ENCODE measurements at regions not wholly inside any gene's neighbourhood (a gene's known extent, or its start where the extent isn't known, plus 50 kb on each side); places are given as distances from the start of the nearest gene placed in this dataset.

DNA sequence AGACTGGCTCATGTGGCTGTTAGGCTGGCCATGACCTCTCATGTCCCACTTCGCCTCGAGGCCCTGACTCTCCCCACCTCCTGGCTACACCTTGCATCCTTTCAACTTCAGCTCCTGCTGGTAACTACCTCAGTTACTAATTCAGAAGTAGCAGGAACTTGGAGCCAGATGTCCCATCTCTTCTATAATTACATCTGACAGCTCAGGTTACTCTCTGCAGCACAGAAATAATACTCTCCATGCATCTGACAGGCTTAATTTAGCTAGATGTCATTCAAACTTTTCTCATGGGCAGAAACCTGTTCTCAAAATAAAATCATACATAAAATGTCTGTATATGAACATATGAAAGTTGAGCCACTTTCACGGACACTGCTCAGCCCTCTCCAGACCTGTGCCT lies 92.2 kb upstream of the IL33 start:
- no peaks in the 10 kb centered on the region for H3K36me3 ChIP-seq (ENCODE audit: control insufficient read depth in 4 of 4, insufficient read depth in 4 of 4, low read length in 3 of 4)
- peaks cover 0 to 52% (median 11%) of the 10 kb centered on the region in 5 experiments for H3K27me3 ChIP-seq (replicated peaks in 2 of 5; ENCODE audit: control insufficient read depth in 4 of 5, insufficient read depth in 5 of 5, low read length in 4 of 5)
- no peaks in the 10 kb centered on the region for H3K9me3 ChIP-seq (ENCODE audit: control extremely low read depth in 1 of 5, control insufficient read depth in 4 of 5, insufficient read depth in 2 of 5, low read depth in 1 of 5, low read length in 4 of 5)
- no peak overlapping the region for H3K4me3 ChIP-seq (ENCODE audit: control insufficient read depth in 1 of 7, extremely low read depth in 1 of 7, insufficient read depth in 4 of 7, low read depth in 2 of 7, low read length in 6 of 7)
- no peaks in the 10 kb centered on the region for H3K4me1 ChIP-seq (ENCODE audit: control extremely low read depth in 1 of 4, control insufficient read depth in 4 of 4, insufficient read depth in 4 of 4, low read length in 3 of 4)
- ChIA-PET CTCF (no interaction called here), POLR2A (no interaction called here)
- 66% methylated on average over 3 of the region's 3 CpGs for WGBS (ENCODE audit: insufficient coverage)
- no peak overlapping the region for H3K27ac ChIP-seq (ENCODE audit: insufficient read depth in 1 of 2, low read depth in 1 of 2, low read length in 2 of 2, poor library complexity in 1 of 2, severe bottlenecking in 2 of 2)
- no peak for DNase-seq

DNA sequence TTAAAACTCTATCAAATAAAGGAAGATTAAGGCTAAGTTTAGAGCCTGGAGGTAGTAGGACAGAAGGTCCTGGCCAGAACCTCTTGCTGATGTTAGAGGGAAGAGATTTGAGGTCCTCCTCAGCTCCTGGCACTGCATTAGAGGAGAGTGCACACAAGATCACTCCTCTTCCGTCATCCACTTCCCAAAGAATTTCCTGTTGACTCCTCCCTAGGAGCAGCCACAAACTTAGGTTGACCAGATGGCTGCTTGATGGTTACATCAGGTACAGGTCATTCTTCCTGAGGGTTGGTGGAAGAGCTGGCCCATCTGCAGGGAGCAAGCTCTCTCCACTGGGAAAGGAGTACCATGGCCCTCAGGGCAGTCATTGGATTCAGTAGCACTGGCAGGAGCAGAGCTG lies 93.9 kb upstream of the IL33 start:
- CTCF ChIA-PET: interaction anchor here (0.5 to 1.9 kb wide), 2 partner anchors 13 to 1456 kb away, joined by 3 to 6 read pairs; no protein-coding TSS in a partner anchor

DNA sequence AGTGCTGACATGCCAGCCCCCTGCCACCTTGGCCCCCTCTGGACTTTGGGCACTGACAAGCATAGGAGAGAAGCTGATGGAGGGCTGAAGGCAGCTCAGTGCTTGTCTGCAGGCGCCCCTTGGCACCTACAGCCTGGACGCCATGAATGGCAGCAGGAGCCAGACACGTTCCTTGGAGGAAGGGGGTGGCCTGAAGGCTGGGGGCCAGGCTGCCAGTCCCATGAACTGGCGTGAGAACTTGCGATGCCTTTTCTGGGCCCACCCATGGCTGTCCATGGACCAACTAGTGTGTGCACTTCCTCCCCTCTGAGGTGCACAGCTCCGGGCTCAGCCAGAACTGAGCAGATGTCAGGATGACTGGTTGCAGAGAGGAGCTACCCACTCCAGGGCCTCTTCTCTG lies 99.0 kb upstream of the RANBP6 start:
- Histone ChIP-seq H3K27ac (ENCODE audit: insufficient read depth in 1 of 2, low read depth in 1 of 2, low read length in 2 of 2, poor library complexity in 1 of 2, severe bottlenecking in 2 of 2) (no peak overlapping the region), H3K27me3 (replicated peaks in 2 of 5; ENCODE audit: control insufficient read depth in 4 of 5, insufficient read depth in 5 of 5, low read length in 4 of 5) (peaks cover 0 to 4% (median 0%) of the 10 kb centered on the region in 5 experiments), H3K9me3 (ENCODE audit: control extremely low read depth in 1 of 5, control insufficient read depth in 4 of 5, insufficient read depth in 2 of 5, low read depth in 1 of 5, low read length in 4 of 5) (no peaks in the 10 kb centered on the region), H3K4me1 (ENCODE audit: control extremely low read depth in 1 of 4, control insufficient read depth in 4 of 4, insufficient read depth in 4 of 4, low read length in 3 of 4) (no peaks in the 10 kb centered on the region), H3K4me3 (ENCODE audit: control insufficient read depth in 1 of 7, extremely low read depth in 1 of 7, insufficient read depth in 4 of 7, low read depth in 2 of 7, low read length in 6 of 7) (no peak overlapping the region), H3K36me3 (ENCODE audit: control insufficient read depth in 4 of 4, insufficient read depth in 4 of 4, low read length in 3 of 4) (no peaks in the 10 kb centered on the region)
- ChIA-PET CTCF (interaction anchor here (0.8 kb wide), 1 partner anchor 10 kb away, joined by 3 read pairs; no protein-coding TSS in a partner anchor), POLR2A (no interaction called here)
- no peak for DNase-seq
- 96% methylated on average over 6 of the region's 6 CpGs for WGBS (ENCODE audit: insufficient coverage)

More for the DNA sequence above, 93.9 kb upstream of the IL33 start:
- H3K27me3 ChIP-seq (replicated peaks in 2 of 5; ENCODE audit: control insufficient read depth in 4 of 5, insufficient read depth in 5 of 5, low read length in 4 of 5): peaks cover 0 to 44% (median 10%) of the 10 kb centered on the region in 5 experiments
- H3K4me3 ChIP-seq (ENCODE audit: control insufficient read depth in 1 of 7, extremely low read depth in 1 of 7, insufficient read depth in 4 of 7, low read depth in 2 of 7, low read length in 6 of 7): no peak overlapping the region
- DNase-seq: no peak
- no peak overlapping the region for H3K27ac ChIP-seq (ENCODE audit: insufficient read depth in 1 of 2, low read depth in 1 of 2, low read length in 2 of 2, poor library complexity in 1 of 2, severe bottlenecking in 2 of 2)
- POLR2A ChIA-PET: no interaction called here
- H3K4me1 ChIP-seq (ENCODE audit: control extremely low read depth in 1 of 4, control insufficient read depth in 4 of 4, insufficient read depth in 4 of 4, low read length in 3 of 4): no peaks in the 10 kb centered on the region
- no peaks in the 10 kb centered on the region for H3K9me3 ChIP-seq (ENCODE audit: control extremely low read depth in 1 of 5, control insufficient read depth in 4 of 5, insufficient read depth in 2 of 5, low read depth in 1 of 5, low read length in 4 of 5)
- H3K36me3 ChIP-seq (ENCODE audit: control insufficient read depth in 4 of 4, insufficient read depth in 4 of 4, low read length in 3 of 4): no peaks in the 10 kb centered on the region
- WGBS (ENCODE audit: insufficient coverage): no CpG with 5 or more reads among the region's 1 CpG

DNA sequence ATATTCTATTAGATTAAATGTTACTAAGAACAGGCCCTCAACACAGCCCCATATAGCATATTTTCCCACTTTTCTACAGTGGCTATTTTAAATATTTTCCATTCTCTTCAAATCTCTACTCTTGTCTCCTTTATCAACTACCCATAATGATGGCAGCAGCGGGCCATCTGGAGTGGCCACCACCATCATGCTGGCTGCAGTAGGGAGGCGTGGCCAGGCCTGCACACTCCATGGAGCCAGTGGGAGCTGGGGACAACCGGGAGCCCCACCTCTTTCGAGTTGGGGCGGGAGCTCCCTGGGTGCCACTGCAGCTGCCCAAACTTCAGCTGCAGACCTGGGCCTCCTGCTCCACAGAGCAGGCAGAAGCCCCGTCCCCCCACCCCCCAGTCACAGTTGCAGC lies 98.4 kb upstream of the RANBP6 start:
- DNase-seq: no peak
- WGBS (ENCODE audit: insufficient coverage): 75% methylated on average over 6 of the region's 6 CpGs
- ChIA-PET CTCF (no interaction called here), POLR2A (no interaction called here)
- Histone ChIP-seq H3K36me3 (ENCODE audit: control insufficient read depth in 4 of 4, insufficient read depth in 4 of 4, low read length in 3 of 4) (no peaks in the 10 kb centered on the region), H3K27ac (ENCODE audit: insufficient read depth in 1 of 2, low read depth in 1 of 2, low read length in 2 of 2, poor library complexity in 1 of 2, severe bottlenecking in 2 of 2) (no peak overlapping the region), H3K4me3 (ENCODE audit: control insufficient read depth in 1 of 7, extremely low read depth in 1 of 7, insufficient read depth in 4 of 7, low read depth in 2 of 7, low read length in 6 of 7) (no peak overlapping the region), H3K27me3 (replicated peaks in 2 of 5; ENCODE audit: control insufficient read depth in 4 of 5, insufficient read depth in 5 of 5, low read length in 4 of 5) (peaks cover 0 to 4% (median 0%) of the 10 kb centered on the region in 5 experiments), H3K9me3 (ENCODE audit: control extremely low read depth in 1 of 5, control insufficient read depth in 4 of 5, insufficient read depth in 2 of 5, low read depth in 1 of 5, low read length in 4 of 5) (no peaks in the 10 kb centered on the region), H3K4me1 (ENCODE audit: control extremely low read depth in 1 of 4, control insufficient read depth in 4 of 4, insufficient read depth in 4 of 4, low read length in 3 of 4) (no peaks in the 10 kb centered on the region)

DNA sequence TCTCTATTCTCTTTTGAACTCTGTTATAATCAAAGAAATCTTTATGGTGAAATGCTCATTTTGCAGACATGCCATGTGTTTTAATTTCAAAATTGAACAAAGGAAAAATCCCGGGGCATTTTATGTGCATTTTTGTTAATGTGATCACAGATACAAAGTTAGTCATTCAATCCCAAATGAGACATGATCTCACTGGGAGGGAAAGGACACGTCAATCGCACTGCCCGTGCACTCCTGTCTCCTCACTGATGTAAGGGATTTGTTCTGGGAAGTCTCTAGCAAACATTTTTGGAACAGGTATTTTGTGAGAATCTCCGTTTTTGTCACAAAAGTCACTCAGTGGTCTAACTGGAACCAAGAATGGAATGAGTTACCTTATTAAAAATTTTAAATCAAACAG lies 97.9 kb upstream of the RANBP6 start:
- Histone ChIP-seq H3K9me3 (ENCODE audit: control extremely low read depth in 1 of 5, control insufficient read depth in 4 of 5, insufficient read depth in 2 of 5, low read depth in 1 of 5, low read length in 4 of 5) (no peaks in the 10 kb centered on the region), H3K4me3 (ENCODE audit: control insufficient read depth in 1 of 7, extremely low read depth in 1 of 7, insufficient read depth in 4 of 7, low read depth in 2 of 7, low read length in 6 of 7) (no peak overlapping the region), H3K27ac (ENCODE audit: insufficient read depth in 1 of 2, low read depth in 1 of 2, low read length in 2 of 2, poor library complexity in 1 of 2, severe bottlenecking in 2 of 2) (no peak overlapping the region), H3K27me3 (replicated peaks in 2 of 5; ENCODE audit: control insufficient read depth in 4 of 5, insufficient read depth in 5 of 5, low read length in 4 of 5) (peaks cover 0 to 4% (median 0%) of the 10 kb centered on the region in 5 experiments), H3K36me3 (ENCODE audit: control insufficient read depth in 4 of 4, insufficient read depth in 4 of 4, low read length in 3 of 4) (no peaks in the 10 kb centered on the region), H3K4me1 (ENCODE audit: control extremely low read depth in 1 of 4, control insufficient read depth in 4 of 4, insufficient read depth in 4 of 4, low read length in 3 of 4) (no peaks in the 10 kb centered on the region)
- CTCF ChIA-PET: no interaction called here
- POLR2A ChIA-PET: no interaction called here
- DNase-seq: no peak
- no CpG with 5 or more reads among the region's 5 CpGs for WGBS (ENCODE audit: insufficient coverage)

DNA sequence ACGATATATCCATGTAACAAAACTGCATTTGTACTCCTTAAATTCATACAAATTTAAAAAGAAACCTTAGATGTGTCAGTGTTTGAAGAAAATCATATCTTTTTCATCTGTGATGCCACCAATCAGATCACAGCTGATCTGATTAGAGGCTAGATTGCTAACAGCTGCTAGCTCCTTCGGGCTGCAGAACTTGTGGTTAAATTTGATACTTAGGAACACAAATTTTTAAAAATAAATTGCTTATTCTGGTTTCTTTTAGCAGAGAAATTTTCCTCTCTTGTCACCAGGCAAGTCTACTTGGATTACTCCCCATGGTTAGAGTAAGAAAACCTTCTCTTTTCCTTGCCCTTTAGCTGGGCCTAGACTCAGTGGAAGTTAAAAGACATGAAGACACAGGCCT lies 94.6 kb upstream of the RANBP6 start:
- Histone ChIP-seq H3K36me3 (ENCODE audit: control insufficient read depth in 4 of 4, insufficient read depth in 4 of 4, low read length in 3 of 4) (no peaks in the 10 kb centered on the region), H3K27ac (ENCODE audit: insufficient read depth in 1 of 2, low read depth in 1 of 2, low read length in 2 of 2, poor library complexity in 1 of 2, severe bottlenecking in 2 of 2) (no peak overlapping the region), H3K4me3 (ENCODE audit: control insufficient read depth in 1 of 7, extremely low read depth in 1 of 7, insufficient read depth in 4 of 7, low read depth in 2 of 7, low read length in 6 of 7) (no peak overlapping the region), H3K27me3 (replicated peaks in 2 of 5; ENCODE audit: control insufficient read depth in 4 of 5, insufficient read depth in 5 of 5, low read length in 4 of 5) (peaks cover 0 to 4% (median 0%) of the 10 kb centered on the region in 5 experiments), H3K9me3 (ENCODE audit: control extremely low read depth in 1 of 5, control insufficient read depth in 4 of 5, insufficient read depth in 2 of 5, low read depth in 1 of 5, low read length in 4 of 5) (no peaks in the 10 kb centered on the region), H3K4me1 (ENCODE audit: control extremely low read depth in 1 of 4, control insufficient read depth in 4 of 4, insufficient read depth in 4 of 4, low read length in 3 of 4) (peaks cover 0 to 10% (median 7%) of the 10 kb centered on the region in 4 experiments)
- ChIA-PET POLR2A (no interaction called here), CTCF (interaction anchor here (1.4 to 2.2 kb wide), 2 partner anchors 7 to 11 kb away, joined by 4 to 6 read pairs; no protein-coding TSS in a partner anchor)
- no peak for DNase-seq
- no CpG with 5 or more reads among the region's 2 CpGs for WGBS (ENCODE audit: insufficient coverage)

DNA sequence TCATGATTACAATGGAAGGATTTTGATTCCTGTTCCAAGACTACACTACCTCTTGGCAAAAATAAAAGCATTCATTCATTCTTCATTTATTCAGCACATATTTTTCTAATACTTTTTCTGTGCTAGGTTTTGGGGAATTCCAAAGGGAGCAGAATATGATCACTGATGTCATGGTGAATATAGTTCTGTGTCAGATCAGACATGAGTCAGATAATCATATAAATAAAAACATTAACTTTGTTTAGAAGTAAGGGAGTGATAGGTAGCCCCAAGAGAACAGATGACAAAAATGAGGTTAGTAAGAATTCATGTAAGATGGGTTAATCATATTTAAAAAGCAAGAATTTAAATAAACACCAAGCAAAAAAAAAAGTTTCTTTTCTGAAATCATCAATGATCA lies 94.1 kb upstream of the RANBP6 start:
- ChIA-PET CTCF (interaction anchor here (1.4 to 3.8 kb wide), 3 partner anchors 8 to 56 kb away, joined by 4 to 23 read pairs (median 6); no protein-coding TSS in a partner anchor), POLR2A (no interaction called here)
- no peak overlapping the region for H3K27ac ChIP-seq (ENCODE audit: insufficient read depth in 1 of 2, low read depth in 1 of 2, low read length in 2 of 2, poor library complexity in 1 of 2, severe bottlenecking in 2 of 2)
- H3K4me3 ChIP-seq (ENCODE audit: control insufficient read depth in 1 of 7, extremely low read depth in 1 of 7, insufficient read depth in 4 of 7, low read depth in 2 of 7, low read length in 6 of 7): no peak overlapping the region
- no peaks in the 10 kb centered on the region for H3K36me3 ChIP-seq (ENCODE audit: control insufficient read depth in 4 of 4, insufficient read depth in 4 of 4, low read length in 3 of 4)
- H3K9me3 ChIP-seq (ENCODE audit: control extremely low read depth in 1 of 5, control insufficient read depth in 4 of 5, insufficient read depth in 2 of 5, low read depth in 1 of 5, low read length in 4 of 5): no peaks in the 10 kb centered on the region
- no peak for DNase-seq
- no peaks in the 10 kb centered on the region for H3K27me3 ChIP-seq (replicated peaks in 2 of 5; ENCODE audit: control insufficient read depth in 4 of 5, insufficient read depth in 5 of 5, low read length in 4 of 5)
- H3K4me1 ChIP-seq (ENCODE audit: control extremely low read depth in 1 of 4, control insufficient read depth in 4 of 4, insufficient read depth in 4 of 4, low read length in 3 of 4): peaks cover 0 to 10% (median 7%) of the 10 kb centered on the region in 4 experiments

All from common myeloid progenitor, CD34-positive (primary cell).